Activated naive CD4-positive, alpha-beta T cell (primary cell): ENCODE measurements at regions not wholly inside any gene's neighbourhood (a gene's known extent, or its start where the extent isn't known, plus 50 kb on each side); places are given as distances from the start of the nearest gene placed in this dataset.
A peak's percentile ranks its signal among the peaks of the same experiment; 100 is the strongest.

ENCODE experiments used
- DNase-seq, 4 experiments: peaks; one replicate each; lab custom pipeline; 2025; lab: John Stamatoyannopoulos, UW

- no peak for DNase-seq
Observed at GRCh38 chr13:74043237-74043636, 91.0 kb downstream of the KLF12 start.

- DNase-seq = no peak
Observed at GRCh38 chr13:74040200-74040599, 94.0 kb downstream of the KLF12 start.

- DNase-seq = no peak
Observed at GRCh38 chr13:74039667-74040066, 94.5 kb downstream of the KLF12 start.

GRCh38 chr13:74039154-74039553 is 95.0 kb downstream of the KLF12 start:
- DNase-seq = no peak

- DNase-seq = no peak
Observed at GRCh38 chr13:74037762-74038161, 96.4 kb downstream of the KLF12 start.

- no peak for DNase-seq
Observed at GRCh38 chr13:74036373-74036772, 97.8 kb downstream of the KLF12 start.

GRCh38 chr13:74035896-74036295 is 98.3 kb downstream of the KLF12 start:
- no peak for DNase-seq

GRCh38 chr13:74032325-74032724 is 101.9 kb downstream of the KLF12 start:
- no peak for DNase-seq

- no peak for DNase-seq
Observed at GRCh38 chr13:74027161-74027779, 106.9 kb downstream of the KLF12 start.

GRCh38 chr13:74026753-74027152 is 107.5 kb downstream of the KLF12 start:
- peak in 3 of 4 experiments; percentile 11 to 55 (median 42) for DNase-seq

GRCh38 chr13:74025369-74025768 is 108.8 kb downstream of the KLF12 start:
- DNase-seq = no peak

GRCh38 chr13:74024856-74025255 is 109.3 kb downstream of the KLF12 start:
- DNase-seq = no peak

- no peak for DNase-seq
Observed at GRCh38 chr13:74024314-74024713, 109.9 kb downstream of the KLF12 start.

- DNase-seq = no peak
Observed at GRCh38 chr13:74023484-74023883, 110.7 kb downstream of the KLF12 start.

GRCh38 chr13:74021505-74021904 is 112.7 kb downstream of the KLF12 start:
- DNase-seq = no peak

GRCh38 chr13:74018062-74018431 is 116.2 kb downstream of the KLF12 start:
- DNase-seq = no peak

GRCh38 chr13:74017301-74018061 is 116.7 kb downstream of the KLF12 start:
- no peak for DNase-seq

- no peak for DNase-seq
Observed at GRCh38 chr13:74015137-74015536, 119.1 kb downstream of the KLF12 start.

GRCh38 chr13:74009100-74009668 is 125.0 kb downstream of the KLF12 start:
- no peak for DNase-seq

GRCh38 chr13:74006666-74007065 is 127.5 kb downstream of the KLF12 start:
- no peak for DNase-seq

- DNase-seq = no peak
Observed at GRCh38 chr13:74005320-74006157, 128.7 kb downstream of the KLF12 start.

- DNase-seq = no peak
Observed at GRCh38 chr13:74004109-74004508, 130.1 kb downstream of the KLF12 start.

- no peak for DNase-seq
Observed at GRCh38 chr13:74003374-74003773, 130.8 kb downstream of the KLF12 start.
